NOMO-1 treated with DMSO at 0.1 percent for 48 hours (cell line): ENCODE measurements at regions not wholly inside any gene's neighbourhood (a gene's known extent, or its start where the extent isn't known, plus 50 kb on each side); places are given as distances from the start of the nearest gene placed in this dataset.
"Not testable (repeated sequence)": the region's sequence is repeated elsewhere in the genome, so short reads cannot be mapped to it uniquely, and the experiment has no call there.

Source experiments
- DNase-seq: peaks from one replicate; lab custom pipeline; 2025; ENCODE audit not compliant: unreplicated experiment; lab: John Stamatoyannopoulos, UW

DNA sequence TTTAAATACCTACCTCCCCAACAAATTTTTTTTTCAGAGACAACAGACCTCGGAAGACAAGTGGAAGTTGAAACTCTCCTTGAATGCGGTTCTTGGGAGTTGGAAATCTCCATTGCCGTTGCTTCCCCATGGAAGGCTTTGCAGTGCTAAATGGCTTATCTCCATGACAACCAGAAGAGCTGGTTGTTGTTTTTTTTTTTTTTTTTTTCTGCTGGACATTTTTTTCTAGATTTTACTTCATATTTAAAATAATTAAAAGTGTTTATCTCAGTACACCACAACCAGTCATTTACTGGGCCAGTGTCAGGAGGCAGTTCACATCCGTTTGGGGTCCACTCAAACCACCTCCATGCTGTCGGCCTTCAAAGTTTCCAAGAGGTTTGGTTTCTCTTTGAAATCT is 348.5 kb upstream of the PRKCQ start:
- DNase-seq, result no peak

DNA sequence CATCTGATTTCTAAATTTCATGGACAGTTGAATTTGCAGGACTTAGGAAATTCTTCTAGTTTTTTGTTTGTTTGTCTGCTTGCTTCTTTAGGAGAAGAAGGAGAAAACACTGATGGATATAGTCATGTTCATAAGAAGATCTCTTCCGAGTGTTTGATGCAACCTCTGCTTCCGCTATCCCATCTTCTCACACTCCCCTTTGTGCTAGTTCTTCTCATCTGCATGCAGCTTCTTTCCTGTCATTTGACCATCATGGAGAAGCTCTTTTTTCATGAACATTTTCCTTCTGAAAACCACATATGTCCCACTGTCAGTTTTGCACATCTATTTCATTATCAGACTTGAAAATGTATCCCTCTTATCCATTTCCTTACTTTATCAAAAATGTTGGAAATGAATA is 346.9 kb upstream of the PRKCQ start:
- peak; percentile 65 for DNase-seq

DNA sequence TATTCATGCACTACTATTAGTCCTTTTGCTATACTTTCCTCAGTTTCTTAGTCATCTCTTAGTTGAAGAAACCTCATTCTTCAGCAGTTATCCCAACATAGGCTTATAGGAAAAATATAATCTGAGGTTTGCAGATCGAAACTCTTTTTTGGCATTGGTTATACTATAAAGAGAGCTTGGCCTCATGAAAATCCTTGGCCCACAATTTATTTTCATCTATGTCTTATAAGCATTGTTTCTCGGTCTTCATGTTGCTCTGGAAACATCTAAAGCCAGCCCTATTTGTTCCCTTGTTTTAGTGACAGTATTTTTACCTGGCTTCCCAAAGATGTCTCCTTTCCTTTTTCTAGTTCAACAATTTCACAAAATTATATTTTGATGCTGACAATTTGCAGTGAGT is 345.1 kb upstream of the PRKCQ start:
- no peak for DNase-seq

DNA sequence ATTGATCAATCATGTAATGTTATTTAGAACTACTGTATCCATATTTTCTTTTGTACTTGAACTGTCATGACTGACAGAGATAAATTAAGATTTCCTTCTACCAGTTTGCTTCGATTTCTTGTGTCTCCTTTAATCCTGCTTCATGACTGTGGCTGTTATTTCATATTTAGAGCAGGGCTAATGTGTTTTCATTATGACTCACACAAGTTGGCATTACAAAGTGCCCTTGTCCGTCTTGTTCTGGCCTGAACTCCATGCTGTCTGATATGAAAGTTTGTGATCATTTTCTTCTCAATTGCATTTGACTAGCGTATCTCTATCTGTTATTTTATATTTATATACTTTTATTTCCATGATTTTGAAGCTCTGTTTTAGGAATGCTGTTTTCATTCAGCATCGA is 344.1 kb upstream of the PRKCQ start:
- DNase-seq, result no peak

DNA sequence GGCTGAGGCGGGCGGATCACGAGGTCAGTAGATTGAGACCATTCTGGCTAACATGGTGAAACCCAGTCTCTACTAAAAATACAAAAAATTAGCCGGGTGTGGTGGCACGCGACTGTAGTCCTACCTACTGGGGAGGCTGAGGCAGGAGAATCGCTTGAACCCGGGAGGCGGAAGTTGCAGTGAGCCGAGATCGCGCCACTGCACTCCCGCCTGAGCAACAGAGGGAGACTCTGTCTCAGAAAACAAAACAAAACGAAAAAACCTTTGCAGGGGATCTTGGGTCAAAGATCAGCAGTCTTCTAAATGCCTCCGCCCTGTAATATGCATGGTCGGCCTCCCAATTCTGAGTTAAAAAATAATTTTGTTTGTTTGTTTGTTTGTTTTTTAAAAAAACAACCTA is 340.9 kb upstream of the PRKCQ start:
- not testable (repeated sequence) for DNase-seq

DNA sequence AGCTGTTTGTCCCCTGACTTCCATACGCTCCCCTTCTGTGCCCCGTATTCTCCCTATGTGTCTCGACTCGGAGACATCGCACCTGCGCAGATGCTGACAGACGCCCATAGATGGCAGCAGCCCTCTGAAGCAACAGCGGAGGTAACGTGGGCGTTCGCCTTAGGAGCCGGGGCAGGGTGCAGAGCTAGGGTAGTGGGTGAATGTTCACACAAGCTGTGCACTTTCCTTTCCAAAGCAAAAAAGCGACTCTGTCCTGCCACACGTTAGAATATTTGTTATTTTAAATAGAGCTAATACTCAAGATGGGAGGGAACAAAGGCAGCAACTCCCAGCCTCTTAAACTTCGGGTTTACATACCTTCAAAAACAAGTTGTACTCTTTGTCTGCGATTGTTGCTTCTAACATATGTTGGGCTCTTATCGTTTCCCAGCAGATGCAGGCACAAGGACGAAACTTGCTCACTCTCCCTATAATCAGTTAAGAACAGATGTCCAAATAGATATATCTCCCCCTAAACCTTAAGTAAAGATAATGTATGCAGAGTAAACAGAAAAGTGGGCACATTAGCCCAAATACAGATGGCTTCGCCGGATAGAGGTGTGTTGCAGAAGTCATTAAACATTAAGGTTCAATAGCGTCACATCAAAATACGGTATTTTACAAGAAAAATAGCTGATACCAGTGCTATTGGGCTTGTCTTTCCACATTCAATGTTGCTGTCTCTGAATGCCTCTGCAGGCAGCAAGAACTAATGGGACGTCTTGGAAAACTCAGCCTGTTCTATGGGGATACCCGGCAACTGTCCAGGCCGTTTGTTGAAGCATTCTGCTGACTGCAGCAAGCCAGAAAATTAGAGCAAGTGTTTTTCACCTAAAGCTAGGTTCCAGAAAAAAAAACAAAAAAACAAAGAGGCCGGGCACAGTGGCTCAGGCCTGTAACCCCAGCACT is 340.3 kb upstream of the PRKCQ start:
- DNase-seq, result peak; percentile 79

DNA sequence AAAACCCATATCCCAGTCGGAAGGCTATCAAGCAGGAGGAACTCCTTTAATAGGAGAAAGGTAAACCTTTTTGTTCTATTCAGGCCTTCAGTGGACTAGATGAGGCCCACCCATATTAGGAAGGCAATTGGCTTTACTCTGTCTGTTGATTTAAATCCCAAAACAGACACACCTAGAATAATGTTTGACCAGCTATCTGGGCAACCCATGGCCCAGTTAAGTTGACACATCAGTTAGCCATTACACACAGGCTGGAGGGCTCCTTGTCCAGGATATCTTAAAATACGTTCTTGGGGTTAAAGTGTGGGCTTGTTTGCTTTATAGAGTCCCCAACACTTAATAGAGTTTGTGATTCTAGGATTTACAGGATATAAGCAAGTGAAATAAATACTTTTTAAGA is 339.0 kb upstream of the PRKCQ start:
- no peak for DNase-seq

DNA sequence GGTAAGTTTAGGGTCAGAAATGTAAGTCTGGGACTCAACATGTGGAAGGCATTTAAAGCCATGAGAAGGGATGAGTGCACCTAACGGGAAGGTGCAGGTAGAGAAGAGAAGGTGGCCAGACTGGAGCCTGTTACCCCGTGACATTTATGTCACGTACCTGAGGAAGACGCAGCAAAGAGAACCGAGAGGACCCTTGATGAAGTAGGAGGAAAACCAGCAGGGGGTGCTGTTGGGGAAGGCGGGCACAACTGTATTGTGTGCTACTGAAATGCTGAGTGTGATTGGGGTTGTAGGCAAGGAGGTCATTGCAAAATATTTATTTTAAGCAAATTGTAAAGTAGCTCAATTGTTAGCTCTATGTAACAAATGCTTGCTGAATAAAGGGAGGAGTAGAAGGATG is 338.2 kb upstream of the PRKCQ start:
- peak; percentile 59 for DNase-seq

DNA sequence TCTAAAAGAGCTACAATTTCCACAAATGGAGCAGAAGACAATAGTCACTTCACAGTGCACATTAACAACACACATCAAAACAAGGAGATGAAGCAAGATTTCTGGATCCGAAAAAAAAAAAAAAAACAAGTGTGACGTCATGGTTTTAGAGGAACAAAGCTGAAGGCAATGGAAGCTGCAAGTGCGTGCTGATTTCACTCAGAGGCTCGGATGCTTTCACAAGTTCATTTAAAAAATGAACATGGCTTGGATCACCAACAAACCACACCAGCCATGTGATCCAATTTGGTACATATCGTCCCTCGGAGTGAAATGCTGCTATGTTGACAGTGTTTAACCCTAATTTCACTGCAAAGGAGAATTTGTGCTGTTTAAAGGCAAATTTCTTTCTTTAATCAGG is 337.0 kb upstream of the PRKCQ start:
- DNase-seq, result peak; percentile 51

DNA sequence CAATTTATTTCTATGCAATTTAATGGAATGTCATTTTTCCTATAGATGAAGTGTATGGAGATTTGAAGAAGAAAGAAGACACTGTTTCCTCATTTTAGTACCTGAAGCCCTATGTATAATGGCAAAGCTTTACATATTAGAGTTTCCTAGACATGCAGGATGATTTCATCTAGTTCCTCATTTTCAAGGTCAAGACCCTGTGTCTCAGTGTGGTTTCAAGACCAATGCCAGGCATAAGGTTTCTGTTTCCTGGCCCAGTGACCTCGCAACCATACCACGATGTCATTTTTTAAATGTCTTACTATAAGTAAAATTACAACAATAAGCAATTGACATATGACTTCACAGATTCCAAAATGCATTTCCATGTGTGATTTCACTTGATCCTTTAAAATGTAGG is 336.5 kb upstream of the PRKCQ start:
- peak; percentile 90 for DNase-seq

DNA sequence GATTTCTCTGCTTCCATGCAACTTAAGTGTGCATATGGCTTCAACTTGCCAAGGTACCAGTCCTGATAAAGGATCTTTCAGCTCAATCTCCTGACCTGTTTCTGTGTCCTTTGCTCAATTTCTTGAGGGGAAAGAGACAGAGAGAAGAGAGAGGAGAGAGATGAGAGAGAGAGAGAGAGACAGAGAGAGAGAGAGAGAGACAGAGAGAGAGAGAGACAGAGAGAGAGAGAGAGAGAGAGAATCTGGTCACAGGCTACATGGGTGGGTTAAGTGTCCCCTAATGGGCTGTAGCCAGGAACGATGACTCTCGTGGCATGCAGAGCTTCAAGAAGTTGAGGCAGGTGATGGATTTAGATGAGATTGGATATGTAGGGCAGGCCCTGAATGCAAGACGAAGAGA is 335.2 kb upstream of the PRKCQ start:
- DNase-seq, result no peak

DNA sequence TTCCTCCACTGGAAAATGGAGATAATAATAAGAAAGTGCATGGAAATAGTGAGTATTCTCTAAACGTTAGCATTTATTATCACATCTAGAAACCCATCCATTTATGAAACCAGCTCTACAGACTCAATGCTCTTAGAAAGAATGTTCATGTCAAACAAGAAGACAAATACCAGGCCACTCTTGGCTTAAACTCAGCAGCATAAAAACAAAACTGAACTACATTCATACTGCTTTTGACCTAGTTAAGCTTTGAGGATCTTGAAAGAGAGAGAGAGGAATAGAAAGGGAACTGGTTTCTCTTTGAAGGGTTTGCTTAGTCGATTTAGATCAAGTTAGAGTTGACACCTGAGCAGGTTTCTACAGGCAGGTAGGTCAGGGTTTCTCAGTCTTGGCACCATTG is 332.9 kb upstream of the PRKCQ start:
- no peak for DNase-seq

DNA sequence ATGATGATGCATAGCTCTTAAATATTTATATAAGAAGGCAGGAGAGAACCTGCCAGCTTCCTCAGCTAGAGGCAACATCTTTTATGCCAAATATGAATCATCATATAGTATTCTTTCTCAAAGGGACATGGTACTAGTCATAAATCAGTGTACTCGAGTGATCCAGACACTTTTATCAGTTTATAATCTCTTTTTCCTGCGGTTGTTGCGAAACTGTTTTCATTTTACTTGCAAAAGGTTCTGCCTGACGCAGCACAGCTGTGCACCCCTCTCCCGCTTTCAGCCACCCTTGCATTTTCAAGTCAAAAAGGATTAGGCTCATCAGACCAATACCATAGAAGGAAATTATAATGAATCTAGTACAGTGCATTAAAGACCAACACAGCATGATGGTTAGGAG is 332.3 kb upstream of the PRKCQ start:
- peak; percentile 14 for DNase-seq

DNA sequence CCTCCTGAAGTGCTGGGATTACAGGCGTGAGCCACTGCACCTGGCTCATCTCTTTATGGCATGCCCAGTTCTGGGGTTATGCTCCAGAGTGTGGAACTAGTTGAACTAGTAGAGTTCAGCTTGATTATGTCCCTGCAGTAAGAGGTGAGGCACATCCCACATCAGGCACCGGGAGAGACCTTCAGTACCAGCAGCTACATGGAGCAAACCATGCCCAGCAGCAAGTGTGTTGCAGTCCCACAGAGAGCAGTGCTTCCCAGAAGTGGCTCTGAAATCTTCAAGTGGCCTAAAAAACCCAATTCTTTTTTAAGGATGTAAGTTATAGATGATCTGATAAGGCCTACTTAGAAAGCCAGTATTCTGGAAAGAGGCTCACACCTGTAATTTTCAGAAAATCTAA is 331.9 kb upstream of the PRKCQ start:
- no peak for DNase-seq

DNA sequence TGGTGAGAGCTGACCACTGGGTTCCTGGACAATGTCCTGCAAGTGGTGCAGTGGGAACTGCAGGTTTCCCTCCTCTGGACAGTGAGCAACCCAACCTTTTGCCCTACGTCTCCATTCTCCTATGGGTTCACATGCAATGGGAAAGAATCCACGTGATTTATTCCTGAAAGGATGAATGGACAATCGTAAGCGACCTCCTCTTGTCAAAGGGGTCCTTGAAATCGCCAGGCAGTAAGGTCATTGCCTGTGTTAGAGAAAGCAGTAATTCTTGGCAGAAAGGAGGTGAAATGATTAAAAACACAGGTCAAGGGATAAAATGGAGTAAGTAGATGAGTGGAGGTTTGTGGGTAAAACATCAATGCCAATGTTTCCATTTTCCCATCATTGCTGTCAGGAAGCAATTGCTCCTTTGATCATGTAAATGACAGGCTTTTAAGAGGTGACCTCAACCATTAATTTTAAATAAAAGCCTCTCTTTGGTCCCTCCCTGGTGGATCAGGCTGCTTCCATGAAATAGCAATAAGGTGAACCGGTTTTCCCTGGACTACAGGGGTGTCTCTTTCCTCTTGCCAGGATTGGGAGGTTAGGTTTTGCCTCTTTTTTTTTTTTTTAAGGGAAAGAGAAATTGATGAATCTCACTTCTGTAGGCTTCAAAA is 330.0 kb upstream of the PRKCQ start:
- DNase-seq, result no peak

DNA sequence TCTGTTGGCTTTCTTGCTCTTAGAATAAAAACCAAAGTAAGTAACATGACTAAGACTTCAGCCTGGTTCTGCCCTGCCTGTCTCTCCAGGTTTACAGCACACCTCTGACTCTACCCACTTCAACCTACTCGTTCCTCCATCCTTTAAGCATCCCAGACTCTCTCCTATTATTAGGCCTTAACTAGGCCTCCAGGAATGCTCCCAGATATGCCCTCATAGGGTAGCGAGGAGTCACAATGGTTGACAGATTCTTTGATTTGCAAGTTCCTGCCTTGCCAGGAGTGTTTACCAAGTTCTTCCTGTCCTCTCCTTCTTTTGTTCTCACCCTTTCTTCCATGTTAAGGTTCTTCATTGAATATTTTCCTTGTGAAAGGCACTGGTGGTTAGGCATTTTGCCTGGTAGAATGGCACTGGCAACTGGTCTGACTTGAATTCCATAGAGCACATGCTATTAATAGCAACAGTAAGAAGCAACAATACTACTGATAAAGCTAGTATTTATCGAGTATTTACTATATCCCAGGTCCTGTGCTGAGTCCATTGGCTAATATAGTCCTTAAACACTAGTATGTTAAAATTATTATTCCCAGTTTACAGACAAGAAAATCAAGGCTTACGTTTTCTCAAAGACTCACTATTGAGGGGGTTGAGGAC is 327.9 kb upstream of the PRKCQ start:
- no peak for DNase-seq

DNA sequence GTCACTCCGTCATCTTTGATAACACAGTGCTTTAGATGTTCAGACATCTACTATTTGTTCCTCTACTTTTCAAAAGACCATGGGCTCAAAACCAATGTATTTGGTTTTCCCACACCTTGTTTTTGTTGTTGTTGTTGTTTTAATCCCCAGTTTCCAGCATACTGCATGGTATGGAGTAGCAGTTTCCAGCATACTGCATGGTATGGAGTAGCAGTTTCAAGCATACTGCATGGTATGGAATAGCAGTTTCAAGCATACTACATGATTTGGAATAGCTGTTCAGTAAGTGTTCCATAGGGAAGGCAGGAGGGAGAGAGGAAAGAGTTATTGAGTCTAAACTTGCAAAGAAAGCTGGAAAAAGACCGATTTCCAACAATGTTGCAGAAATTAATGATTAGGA is 314.3 kb upstream of the PRKCQ start:
- DNase-seq, result no peak

DNA sequence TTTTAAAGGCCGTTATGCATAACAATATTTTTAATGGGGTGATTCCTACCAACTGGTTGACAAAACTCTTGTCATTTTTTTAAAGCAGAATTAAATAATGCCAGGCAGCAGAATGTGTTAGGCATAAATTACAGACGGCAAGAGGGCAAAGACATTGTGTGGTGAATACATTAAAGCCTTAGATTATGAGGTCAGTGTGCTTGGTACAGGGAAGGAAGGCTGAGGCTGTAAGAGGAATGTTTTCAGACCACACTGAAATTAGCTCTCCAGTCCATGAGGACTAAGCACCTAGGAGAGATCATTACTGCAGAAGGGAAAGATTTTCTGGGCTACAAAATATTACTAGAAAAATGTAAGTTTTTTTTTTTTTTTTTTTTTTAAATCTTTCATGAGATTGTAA is 312.8 kb upstream of the PRKCQ start:
- DNase-seq, result no peak

DNA sequence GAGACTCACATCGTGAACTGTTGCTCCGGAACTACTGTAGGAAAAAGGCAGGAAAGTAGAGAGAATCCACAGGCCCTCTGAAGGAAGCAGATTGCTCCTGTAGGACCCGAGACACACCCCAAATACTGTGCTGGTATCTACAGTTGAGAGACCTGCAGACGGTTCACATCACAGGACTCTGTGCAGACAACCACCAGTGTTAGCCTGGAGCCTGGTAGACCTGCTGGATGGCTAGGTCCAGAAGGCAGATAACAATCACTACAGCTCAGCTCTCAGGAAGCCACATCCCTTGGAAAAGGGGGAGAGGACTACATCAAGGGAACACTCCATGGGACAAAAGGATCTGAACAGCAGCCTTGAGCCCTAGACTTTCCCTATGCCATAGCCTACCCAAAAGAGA is 311.8 kb upstream of the PRKCQ start:
- no peak for DNase-seq

DNA sequence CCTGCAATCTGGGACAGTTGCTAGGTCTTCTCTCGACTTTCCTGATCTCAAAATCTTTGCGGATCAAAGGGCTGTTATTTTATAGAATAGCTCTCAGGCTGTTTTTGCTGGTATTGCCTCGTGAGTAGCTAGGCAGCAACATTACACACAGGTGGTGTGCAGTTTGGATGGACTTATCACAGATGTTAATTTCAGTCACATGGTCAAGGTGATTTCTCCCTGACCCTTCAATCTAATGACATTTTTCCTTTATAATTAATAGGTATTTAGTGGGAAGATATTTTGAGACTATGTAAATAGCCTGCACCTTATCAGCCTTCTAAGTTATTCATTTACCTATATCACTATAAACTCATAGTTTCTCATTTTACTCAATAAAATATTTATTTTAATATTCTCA is 309.6 kb upstream of the PRKCQ start:
- DNase-seq, result no peak

DNA sequence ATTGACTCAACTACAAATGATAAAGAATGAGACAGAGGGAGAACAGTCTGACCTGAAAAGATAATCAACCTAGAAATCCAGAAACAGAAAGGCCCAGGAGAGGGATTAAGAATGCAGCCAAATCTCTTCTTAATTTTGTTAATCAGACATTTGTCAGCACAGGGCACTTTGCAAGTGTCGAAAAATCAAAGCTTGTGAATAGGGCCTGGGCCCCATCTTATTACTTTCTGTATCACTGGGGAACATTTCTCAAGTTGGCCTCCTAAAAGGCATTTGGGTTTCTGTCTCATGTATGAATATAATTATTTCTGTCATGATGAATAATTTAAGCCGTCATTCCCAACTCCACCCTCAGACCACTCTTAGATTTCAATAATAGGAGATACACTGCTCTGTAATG is 308.4 kb upstream of the PRKCQ start:
- no peak for DNase-seq

DNA sequence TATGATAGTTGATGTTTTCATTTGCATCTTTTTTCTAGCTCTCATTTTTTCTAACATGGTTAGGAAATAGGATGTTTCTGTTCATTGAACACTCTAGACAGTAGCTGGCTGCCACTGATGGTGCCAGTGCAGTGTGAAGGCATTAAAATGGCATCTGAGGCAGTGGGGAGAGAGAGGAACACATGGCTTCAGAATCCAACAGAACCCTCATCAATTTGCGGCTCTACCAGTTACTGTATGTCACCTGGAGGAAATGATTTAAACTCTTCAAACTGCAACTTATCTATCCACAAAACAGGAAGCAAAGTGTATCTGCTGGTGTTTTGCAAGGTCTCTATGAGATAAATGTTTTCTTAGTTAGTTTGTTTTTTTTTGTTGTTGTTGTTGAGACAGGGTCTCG is 305.2 kb upstream of the PRKCQ start:
- DNase-seq, result peak; percentile 49
